ENCODE measurements at regions not wholly inside any gene's neighbourhood (a gene's known extent, or its start where the extent isn't known, plus 50 kb on each side); places are given as distances from the start of the nearest gene placed in this dataset.

DNA sequence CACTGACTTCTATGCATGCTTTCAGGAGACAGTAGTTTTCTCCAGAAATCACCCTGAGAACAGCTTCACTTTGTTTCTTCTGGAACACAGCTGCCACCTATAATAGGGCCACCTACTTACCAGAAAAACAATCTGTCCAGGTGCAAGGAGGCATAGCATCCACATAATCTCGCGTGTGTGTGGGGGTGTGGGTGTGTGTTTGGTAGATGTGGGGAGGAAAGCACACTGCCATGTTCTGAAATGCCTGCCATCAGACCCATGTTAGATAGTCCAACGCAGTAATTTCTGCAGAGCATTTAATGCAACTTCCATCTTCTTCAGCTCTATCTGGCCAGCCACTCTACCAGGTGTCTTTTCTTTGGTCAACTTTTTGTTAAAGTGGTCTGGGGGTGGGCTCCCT is 102.9 kb downstream of the ACER2 start:
- no peak for DNase-seq (ENCODE audit: low read depth in 2 of 2)

- no peak for DNase-seq (ENCODE audit: low read depth in 2 of 2)
These were observed 102.1 kb downstream of the ACER2 start for GRCh38 chr9:19510907-19511306.
